Esophagus muscularis mucosa (tissue), 4 donors: ENCODE measurements at regions not wholly inside any gene's neighbourhood (a gene's known extent, or its start where the extent isn't known, plus 50 kb on each side); places are given as distances from the start of the nearest gene placed in this dataset.

ENCODE experiments used
- CTCF ChIP-seq, 3 experiments: fragments of 200-600 bp in 2 of 3; fragments of 450-650 bp in 1 of 3; sonication (generic) in 2 of 3; IDR thresholded peaks; one replicate each; pipeline ENCODE4 v1.5.1; 2017 to 2019; ENCODE audit warnings: antibody characterized with exemption in 3 of 3, mild to moderate bottlenecking in 2 of 3, moderate library complexity in 1 of 3
- EP300 ChIP-seq: sonication (generic); formaldehyde crosslinking; IDR thresholded peaks from one replicate; pipeline ENCODE4 v1.6.1; 2017; ENCODE audit warnings: antibody characterized with exemption
- POLR2A ChIP-seq: fragments of 450-650 bp; IDR thresholded peaks from one replicate; pipeline ENCODE4 v1.6.1; 2017; ENCODE audit warnings: antibody characterized with exemption, moderate library complexity, mild to moderate bottlenecking, low read depth
- POLR2AphosphoS5 ChIP-seq, 2 donors: sonication (generic); formaldehyde crosslinking; IDR thresholded peaks; one replicate each; pipeline ENCODE4 v1.6.1; 2017; ENCODE audit warnings: antibody characterized with exemption in 2 of 2

- TF ChIP-seq CTCF (IDR thresholded peaks at IDR 0.05) (no peak), POLR2A (no peak), EP300 (no peak), POLR2AphosphoS5 (IDR thresholded peaks at IDR 0.05) (no peak)
Observed at GRCh38 chr12:84619053-84619571, 293.5 kb downstream of the SLC6A15 start.
